ENCODE measurements at regions not wholly inside any gene's neighbourhood (a gene's known extent, or its start where the extent isn't known, plus 50 kb on each side); places are given as distances from the start of the nearest gene placed in this dataset.

DNA sequence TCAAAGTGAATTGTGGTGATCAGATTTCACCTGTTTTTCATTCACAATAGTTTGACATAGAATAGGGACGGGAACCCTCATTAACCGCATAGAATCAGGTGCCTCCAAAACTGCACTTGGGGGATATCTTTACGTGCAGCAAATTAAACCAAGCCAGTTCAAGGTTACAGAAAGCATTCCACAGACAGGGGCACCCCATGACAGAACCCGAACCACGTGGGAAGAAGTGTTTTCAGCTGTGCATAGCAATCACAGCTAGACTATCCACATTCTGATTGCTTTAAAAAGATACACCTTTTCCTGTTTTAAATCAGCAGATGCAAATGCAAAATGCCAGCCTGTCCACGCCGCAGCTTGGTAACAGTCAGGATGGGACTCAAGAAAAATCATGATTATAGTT lies 205.8 kb downstream of the ANAPC1 start:
- DNase-seq (no peak), ATAC-seq (ENCODE audit: insufficient read depth, low FRiP score) (no peak)
- peaks cover 0 to 3% (median 0%) of the 10 kb centered on the region in 3 donors for H3K27me3 ChIP-seq (ENCODE audit: control insufficient read depth in 3 of 3, insufficient read depth in 3 of 3, low read length in 2 of 3)
- peaks cover 0 to 21% (median 4%) of the 10 kb centered on the region in 5 donors for H3K4me1 ChIP-seq (ENCODE audit: control insufficient read depth in 5 of 5, insufficient read depth in 5 of 5, low read length in 5 of 5)
- no peak overlapping the region for H3K9ac ChIP-seq (ENCODE audit: insufficient read depth in 1 of 2, low read length in 2 of 2)
- no peaks in the 10 kb centered on the region for H3K36me3 ChIP-seq (ENCODE audit: control insufficient read depth in 4 of 4, insufficient read depth in 4 of 4, low read length in 4 of 4)
- H3K27ac ChIP-seq (ENCODE audit: low read depth in 1 of 2, low read length in 1 of 2), result no peak overlapping the region
- no peaks in the 10 kb centered on the region for H3K9me3 ChIP-seq (ENCODE audit: control insufficient read depth in 4 of 4, insufficient read depth in 3 of 4, low read length in 3 of 4)
- 79 to 83% methylated on average over 7 of the region's 7 CpGs for WGBS, 2 donors
- no peak for TF ChIP-seq CTCF (IDR thresholded peaks at IDR 0.05; ENCODE audit: control extremely low read depth, extremely low read depth)
- no peak overlapping the region for H3K4me3 ChIP-seq

- no peak for TF ChIP-seq CTCF (IDR thresholded peaks at IDR 0.05; ENCODE audit: control extremely low read depth, extremely low read depth)
- no peaks in the 10 kb centered on the region for H3K36me3 ChIP-seq (ENCODE audit: control insufficient read depth in 4 of 4, insufficient read depth in 4 of 4, low read length in 4 of 4)
- H3K27me3 ChIP-seq (ENCODE audit: control insufficient read depth in 3 of 3, insufficient read depth in 3 of 3, low read length in 2 of 3), result peaks cover 0 to 3% (median 0%) of the 10 kb centered on the region in 3 donors
- no peaks in the 10 kb centered on the region for H3K9me3 ChIP-seq (ENCODE audit: control insufficient read depth in 4 of 4, insufficient read depth in 3 of 4, low read length in 3 of 4)
- DNase-seq (no peak), ATAC-seq (ENCODE audit: insufficient read depth, low FRiP score) (no peak)
- no peak overlapping the region for H3K9ac ChIP-seq (ENCODE audit: insufficient read depth in 1 of 2, low read length in 2 of 2)
- H3K27ac ChIP-seq (ENCODE audit: low read depth in 1 of 2, low read length in 1 of 2), result no peak overlapping the region
- H3K4me1 ChIP-seq (ENCODE audit: control insufficient read depth in 5 of 5, insufficient read depth in 5 of 5, low read length in 5 of 5), result peaks cover 0 to 17% (median 4%) of the 10 kb centered on the region in 5 donors
- H3K4me3 ChIP-seq, result no peak overlapping the region
- WGBS, 2 donors, result 37 to 50% methylated on average over 5 of the region's 5 CpGs
These were observed 205.3 kb downstream of the ANAPC1 start for GRCh38 chr2:111678651-111679050.

GRCh38 chr2:111679202-111679601 lies 204.8 kb downstream of the ANAPC1 start:
- Histone ChIP-seq H3K27ac (ENCODE audit: low read depth in 1 of 2, low read length in 1 of 2) (no peak overlapping the region), H3K4me1 (ENCODE audit: control insufficient read depth in 5 of 5, insufficient read depth in 5 of 5, low read length in 5 of 5) (peaks cover 0 to 14% (median 4%) of the 10 kb centered on the region in 5 donors), H3K9me3 (ENCODE audit: control insufficient read depth in 4 of 4, insufficient read depth in 3 of 4, low read length in 3 of 4) (no peaks in the 10 kb centered on the region), H3K9ac (ENCODE audit: insufficient read depth in 1 of 2, low read length in 2 of 2) (no peak overlapping the region), H3K4me3 (no peak overlapping the region), H3K36me3 (ENCODE audit: control insufficient read depth in 4 of 4, insufficient read depth in 4 of 4, low read length in 4 of 4) (no peaks in the 10 kb centered on the region), H3K27me3 (ENCODE audit: control insufficient read depth in 3 of 3, insufficient read depth in 3 of 3, low read length in 2 of 3) (peaks cover 0 to 3% (median 0%) of the 10 kb centered on the region in 3 donors)
- TF ChIP-seq CTCF (IDR thresholded peaks at IDR 0.05; ENCODE audit: control extremely low read depth, extremely low read depth), result no peak
- 43 to 77% methylated on average over 2 of the region's 2 CpGs for WGBS, 2 donors
- DNase-seq (no peak), ATAC-seq (ENCODE audit: insufficient read depth, low FRiP score) (no peak)

GRCh38 chr2:111684611-111685010 lies 199.4 kb downstream of the ANAPC1 start:
- WGBS, 2 donors, result 90 to 97% methylated on average over 3 of the region's 3 CpGs
- no peak for DNase-seq
- H3K4me3 ChIP-seq, result no peak overlapping the region

More at GRCh38 chr2:111684611-111685010, 199.4 kb downstream of the ANAPC1 start:
- H3K36me3 ChIP-seq (ENCODE audit: control insufficient read depth in 4 of 4, insufficient read depth in 4 of 4, low read length in 4 of 4), result no peaks in the 10 kb centered on the region
- peaks cover 0 to 18% (median 10%) of the 10 kb centered on the region in 5 donors for H3K4me1 ChIP-seq (ENCODE audit: control insufficient read depth in 5 of 5, insufficient read depth in 5 of 5, low read length in 5 of 5)
- TF ChIP-seq CTCF (IDR thresholded peaks at IDR 0.05; ENCODE audit: control extremely low read depth, extremely low read depth), result no peak
- no peak overlapping the region for H3K9ac ChIP-seq (ENCODE audit: insufficient read depth in 1 of 2, low read length in 2 of 2)
- H3K9me3 ChIP-seq (ENCODE audit: control insufficient read depth in 4 of 4, insufficient read depth in 3 of 4, low read length in 3 of 4), result no peaks in the 10 kb centered on the region
- no peak overlapping the region for H3K27ac ChIP-seq (ENCODE audit: low read depth in 1 of 2, low read length in 1 of 2)
- H3K27me3 ChIP-seq (ENCODE audit: control insufficient read depth in 3 of 3, insufficient read depth in 3 of 3, low read length in 2 of 3), result peaks cover 0 to 3% (median 2%) of the 10 kb centered on the region in 3 donors
- ATAC-seq (ENCODE audit: insufficient read depth, low FRiP score), result no peak

Measured in lung (tissue), 11 donors.